ENCODE measurements at regions not wholly inside any gene's neighbourhood (a gene's known extent, or its start where the extent isn't known, plus 50 kb on each side); places are given as distances from the start of the nearest gene placed in this dataset.

- no peak for TF ChIP-seq CTCF (IDR thresholded peaks at IDR 0.05 in 4 of 5, conservative IDR thresholded peaks at IDR 0.05 in 1 of 5)
- TF ChIP-seq POLR2A (IDR thresholded peaks at IDR 0.05) = no peak
These were observed 184.9 kb upstream of the IRX2 start for GRCh38 chr5:2936413-2936812.
